HG03139 (cell line): ENCODE measurements at regions not wholly inside any gene's neighbourhood (a gene's known extent, or its start where the extent isn't known, plus 50 kb on each side); places are given as distances from the start of the nearest gene placed in this dataset.

Experiments used
- ATAC-seq: cut with Tn5 transposase; IDR thresholded peaks from one replicate; pipeline ENCODE4 v1.9.1; 2021; ENCODE audit not compliant: unreplicated experiment

DNA sequence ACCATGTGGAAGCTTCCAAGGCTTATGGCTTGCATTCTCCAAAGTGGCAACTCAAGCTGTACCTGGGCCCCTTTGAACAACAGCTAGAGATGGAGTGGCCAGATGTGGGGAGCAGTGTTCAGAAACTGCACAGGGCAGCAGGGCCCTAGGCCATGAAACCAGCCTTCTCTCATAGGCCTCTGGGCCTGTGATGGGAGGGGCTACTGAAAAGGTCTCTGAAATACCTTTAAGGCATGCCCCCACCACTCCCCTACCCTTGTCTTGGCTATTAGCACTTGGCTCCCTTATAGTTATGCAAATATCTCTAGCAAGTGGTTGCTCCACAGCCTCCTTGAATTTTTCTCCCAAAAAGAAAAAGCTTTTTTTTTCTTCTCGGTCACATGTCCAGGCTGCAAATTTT lies 1014.6 kb downstream of the DTWD2 start:
- ATAC-seq: no peak

- ATAC-seq: no peak
Observed at GRCh38 chr5:117955831-117956230, 1032.5 kb downstream of the DTWD2 start.

GRCh38 chr5:117954331-117954730 lies 1034.0 kb downstream of the DTWD2 start:
- ATAC-seq: no peak

DNA sequence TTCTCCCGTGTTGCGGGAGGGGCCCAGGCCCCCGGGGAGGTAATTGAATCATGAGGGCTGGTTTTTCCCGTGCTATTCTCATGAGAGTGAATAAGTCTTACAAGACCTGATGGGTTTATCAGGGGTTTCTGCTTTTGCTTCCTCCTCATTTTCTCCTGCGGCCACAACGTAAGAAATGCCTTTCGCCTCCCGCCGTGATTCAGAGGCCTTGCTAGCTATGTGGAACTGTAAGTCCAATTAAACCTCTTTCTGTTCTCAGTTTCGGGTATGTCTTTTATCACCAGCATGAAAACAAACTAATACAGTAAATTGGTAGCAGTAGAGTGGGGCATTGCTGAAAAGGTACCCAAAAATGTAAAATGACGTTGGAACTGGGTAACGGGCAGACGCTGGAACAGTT lies 1035.1 kb downstream of the DTWD2 start:
- ATAC-seq: no peak

DNA sequence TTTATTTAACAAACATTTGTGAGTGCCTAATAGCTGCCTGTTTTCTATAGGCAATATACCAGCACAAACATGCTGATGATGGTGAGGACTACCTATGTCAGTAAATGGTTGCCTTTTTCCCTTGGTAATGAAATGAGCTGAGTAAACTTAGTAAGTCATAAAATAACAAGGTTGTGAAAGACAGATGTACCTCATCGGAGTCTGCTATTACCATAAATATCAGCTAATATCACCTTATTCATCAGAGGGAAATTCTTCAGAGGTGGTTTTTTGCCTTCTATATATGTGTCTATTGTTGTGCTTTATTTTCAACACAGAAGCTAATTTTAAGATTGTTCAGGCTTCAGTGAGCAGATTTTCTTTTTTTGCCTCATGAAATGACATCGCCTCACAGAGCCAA lies 1040.5 kb downstream of the DTWD2 start:
- ATAC-seq: no peak

- no peak for ATAC-seq
Observed at GRCh38 chr5:117947121-117947520, 1041.2 kb downstream of the DTWD2 start.

DNA sequence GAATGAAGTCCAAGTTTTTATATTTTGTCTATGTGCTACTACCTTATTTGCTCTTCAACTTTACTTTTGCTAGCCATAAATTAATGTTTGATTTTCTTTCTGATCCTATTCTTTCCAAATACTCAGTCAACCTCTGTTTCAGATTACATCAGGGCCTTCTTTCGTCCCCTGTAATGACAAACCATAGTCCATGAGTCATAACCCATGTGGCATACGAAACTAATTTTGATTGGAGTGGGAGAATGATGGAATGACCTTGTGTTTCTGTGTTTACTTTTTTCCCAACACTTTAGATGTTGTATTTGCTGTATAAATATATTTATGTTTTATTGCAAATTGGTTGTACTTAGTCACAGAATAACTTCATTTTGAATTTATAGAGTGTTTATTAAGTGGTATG lies 1043.1 kb downstream of the DTWD2 start:
- ATAC-seq: no peak

GRCh38 chr5:117943541-117943940 lies 1044.8 kb downstream of the DTWD2 start:
- ATAC-seq: no peak

GRCh38 chr5:117942861-117943519 lies 1045.4 kb downstream of the DTWD2 start:
- no peak for ATAC-seq

- ATAC-seq: no peak
Observed at GRCh38 chr5:117893211-117893610, 1095.1 kb downstream of the DTWD2 start.

- ATAC-seq: no peak
Observed at GRCh38 chr5:117892360-117892759, 1096.0 kb downstream of the DTWD2 start.

- ATAC-seq: no peak
Observed at GRCh38 chr5:117889596-117889995, 1098.8 kb downstream of the DTWD2 start.

DNA sequence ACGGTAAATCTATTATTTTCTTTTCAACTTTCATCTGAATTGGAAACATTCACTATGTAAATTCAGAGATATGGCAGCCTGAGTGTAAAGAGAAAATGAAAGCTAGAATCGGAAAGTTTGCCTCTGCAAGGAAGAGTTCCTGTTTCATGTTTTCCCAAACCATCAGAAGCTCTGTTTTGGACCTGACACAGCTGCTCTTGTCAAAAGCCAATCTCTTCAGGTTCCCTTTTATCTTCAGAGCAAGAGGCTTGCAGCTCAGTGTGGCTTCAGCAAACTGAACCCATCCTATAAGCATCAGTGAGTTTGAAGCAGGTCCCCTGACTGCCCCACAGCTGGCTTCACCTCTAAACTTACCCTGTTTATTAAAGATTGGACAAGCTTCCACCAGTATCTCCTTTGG lies 1099.7 kb downstream of the DTWD2 start:
- ATAC-seq: peak; percentile 66

GRCh38 chr5:117881426-117882230 lies 1106.7 kb downstream of the DTWD2 start:
- ATAC-seq: no peak

DNA sequence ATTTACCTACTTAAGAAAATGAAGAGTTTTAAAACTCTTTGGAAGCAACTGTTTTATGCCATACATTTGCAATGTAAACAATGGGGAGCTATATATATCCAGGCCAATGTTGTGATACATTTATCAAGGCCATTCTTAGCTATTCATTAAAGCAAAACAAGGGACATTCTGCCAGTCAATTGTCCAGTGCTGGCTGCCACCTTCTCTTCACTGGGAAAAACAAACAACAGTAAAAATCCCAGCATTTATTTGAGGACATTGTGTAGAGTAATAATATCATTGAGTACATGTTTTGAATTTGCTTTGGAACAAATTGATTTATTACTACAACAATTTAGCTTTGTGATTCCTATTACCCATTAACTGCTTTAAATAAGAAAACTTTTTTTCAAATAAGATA lies 1107.4 kb downstream of the DTWD2 start:
- no peak for ATAC-seq

DNA sequence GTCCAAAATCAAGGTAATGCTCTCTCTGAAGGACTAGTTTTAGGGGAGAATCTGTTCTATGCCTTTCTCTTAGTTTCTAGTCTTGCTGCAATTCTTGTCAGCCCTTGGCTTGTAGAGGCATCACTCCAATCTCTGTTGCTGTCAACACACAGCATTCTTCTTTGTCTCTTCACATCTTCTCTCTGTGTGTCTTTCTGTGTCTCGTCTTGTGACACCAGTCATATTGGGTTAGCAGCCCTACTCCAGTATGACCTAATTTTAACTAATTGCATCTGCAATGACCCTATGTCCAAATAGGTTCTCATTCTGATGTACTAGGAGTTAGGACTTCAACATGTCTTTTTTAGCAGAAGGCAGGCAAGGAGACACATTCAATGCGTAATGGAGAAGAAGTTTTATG lies 1110.6 kb downstream of the DTWD2 start:
- ATAC-seq: no peak

DNA sequence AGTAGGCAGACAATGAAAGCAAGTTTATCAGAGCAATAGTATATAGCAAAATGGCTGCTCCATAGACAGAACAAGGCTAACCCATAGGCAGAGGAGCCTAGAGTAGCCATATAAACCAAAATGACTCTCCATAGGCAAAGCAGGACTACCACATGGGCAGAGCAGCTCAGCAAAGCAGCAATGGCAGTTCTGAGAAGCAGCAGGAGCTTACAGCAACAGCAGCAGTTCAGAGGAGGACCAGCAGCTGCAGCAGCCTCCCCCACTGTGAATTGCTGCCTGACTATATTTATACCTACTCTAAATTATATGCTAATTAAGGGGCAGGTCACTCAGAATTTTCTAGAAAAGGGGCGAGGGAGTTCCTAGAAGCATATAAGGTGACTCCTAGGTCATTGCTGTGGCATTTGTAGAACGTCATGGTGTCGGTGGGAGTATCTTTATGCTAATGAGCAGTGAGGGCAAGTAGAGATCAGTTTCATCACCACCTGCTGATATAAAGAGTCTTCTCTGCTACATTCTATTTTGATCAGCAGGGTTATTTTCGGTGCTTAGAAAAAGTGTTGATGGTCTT lies 1115.5 kb downstream of the DTWD2 start:
- ATAC-seq: no peak

GRCh38 chr5:117869596-117869995 lies 1118.8 kb downstream of the DTWD2 start:
- ATAC-seq: no peak

DNA sequence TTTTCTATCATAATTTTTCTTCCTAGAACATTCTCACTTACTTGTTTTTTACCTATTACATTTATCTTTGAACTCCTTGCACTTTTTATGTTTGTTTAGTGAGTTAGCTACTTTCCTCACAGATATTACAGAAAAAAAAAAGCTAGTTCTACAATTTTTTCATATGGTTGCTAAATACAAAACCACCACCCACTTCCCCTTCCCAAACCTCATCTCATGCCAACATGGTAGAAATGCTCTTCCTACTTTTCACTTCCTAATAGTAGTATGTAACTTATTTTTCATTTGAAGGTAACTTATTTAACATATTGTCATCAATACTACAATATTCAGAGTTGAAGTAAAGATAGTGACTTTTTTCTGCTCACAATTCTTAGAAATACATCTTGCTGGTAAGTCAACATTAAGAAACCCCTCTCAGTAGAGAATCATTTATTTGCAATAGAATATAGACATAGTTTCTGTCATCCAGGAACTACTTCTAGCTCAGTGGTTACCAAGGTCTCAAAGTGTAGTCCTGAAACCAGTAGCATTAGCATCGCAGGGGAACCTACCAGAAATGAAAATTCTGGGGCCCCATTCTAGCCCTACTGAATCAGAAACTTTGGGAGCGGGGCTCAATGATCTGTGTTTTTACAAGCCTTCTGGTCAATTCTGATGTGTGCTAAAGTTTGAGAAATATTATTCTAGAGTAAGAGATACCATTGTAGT lies 1124.6 kb downstream of the DTWD2 start:
- no peak for ATAC-seq

DNA sequence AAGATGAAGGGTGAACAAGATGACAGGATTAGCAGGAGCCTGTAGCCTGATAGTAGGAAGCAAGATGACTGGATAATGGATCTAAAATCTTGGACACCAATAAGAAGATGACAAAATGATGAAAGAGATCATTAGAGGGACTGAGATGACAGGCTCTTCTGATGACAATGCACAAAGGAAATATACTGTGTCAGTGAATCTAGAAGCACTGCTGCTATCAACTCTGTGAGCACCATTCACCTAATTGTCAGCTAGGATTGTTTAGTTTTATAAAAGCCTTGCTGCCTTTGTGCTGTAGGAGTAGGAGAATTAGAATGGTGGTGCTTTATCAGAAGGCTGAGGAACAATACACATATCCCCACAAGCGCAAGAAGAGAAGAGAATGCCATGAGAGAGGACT lies 1127.8 kb downstream of the DTWD2 start:
- ATAC-seq: no peak

GRCh38 chr5:117859176-117859575 lies 1129.2 kb downstream of the DTWD2 start:
- ATAC-seq: no peak

DNA sequence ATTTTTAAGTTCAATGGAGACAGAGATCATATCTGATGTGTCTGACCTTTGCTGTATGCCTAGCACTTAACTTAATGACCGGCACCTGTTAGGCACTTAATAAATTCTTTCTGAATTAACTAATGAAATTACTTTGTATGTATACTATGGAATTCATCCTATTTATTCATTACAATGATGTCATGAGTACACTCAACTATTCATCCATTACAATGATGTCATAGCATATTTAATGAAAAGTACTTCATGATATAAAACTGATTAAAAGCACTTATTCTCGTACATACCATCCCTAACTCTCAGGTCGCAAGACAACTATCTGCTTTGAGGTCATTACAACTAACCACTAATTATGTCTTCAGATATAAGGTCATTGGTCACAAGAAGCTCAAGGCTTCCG lies 1131.6 kb downstream of the DTWD2 start:
- no peak for ATAC-seq
